LNCaP clone FGC (cell line): ENCODE measurements at regions not wholly inside any gene's neighbourhood (a gene's known extent, or its start where the extent isn't known, plus 50 kb on each side); places are given as distances from the start of the nearest gene placed in this dataset.
"Not testable (repeated sequence)": the region's sequence is repeated elsewhere in the genome, so short reads cannot be mapped to it uniquely, and the experiment has no call there.

ENCODE experiments used
- DNase-seq: peaks from one replicate; pipeline ENCODE4 v3.0.0-alpha.2; 2011; ENCODE audit warnings: low read depth
- H3K4me3 ChIP-seq: 2 replicates; pipeline ENCODE4 v1.5.1; 2011; ENCODE audit warnings: mild to moderate bottlenecking, low read depth, low read length, control low read depth
- CTCF ChIP-seq: IDR thresholded peaks from 2 replicates; pipeline ENCODE4 v1.5.1; 2012; ENCODE audit warnings: mild to moderate bottlenecking; ENCODE audit not compliant: control insufficient read depth, insufficient read depth; ENCODE audit errors: extremely low read depth

- DNase-seq, result no peak
- TF ChIP-seq CTCF, result no peak
- H3K4me3 ChIP-seq, result no peak overlapping the region
Observed at GRCh38 chrX:13196782-13197181, 123.1 kb downstream of the ATXN3L start.

DNA sequence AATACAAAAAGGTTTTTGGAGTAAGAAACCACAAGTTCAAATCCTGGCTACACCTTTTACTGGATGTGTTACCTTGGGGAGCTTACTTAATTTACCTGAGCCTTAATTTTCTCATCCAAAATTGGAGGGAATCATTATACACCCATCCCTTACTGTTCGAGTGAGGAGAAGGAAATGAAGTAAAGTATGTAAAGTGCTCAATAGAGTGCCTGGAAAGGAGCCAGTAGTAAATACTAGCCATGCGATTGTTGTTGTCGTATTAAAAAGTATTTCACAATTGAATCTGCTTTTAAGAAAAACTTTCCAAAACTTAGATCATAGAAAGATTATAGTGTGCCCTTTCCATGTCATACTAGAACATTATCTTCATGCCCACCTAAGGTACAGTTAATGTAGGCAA, 124.5 kb downstream of the ATXN3L start:
- DNase-seq, result no peak
- no peak overlapping the region for H3K4me3 ChIP-seq
- no peak for TF ChIP-seq CTCF

DNA sequence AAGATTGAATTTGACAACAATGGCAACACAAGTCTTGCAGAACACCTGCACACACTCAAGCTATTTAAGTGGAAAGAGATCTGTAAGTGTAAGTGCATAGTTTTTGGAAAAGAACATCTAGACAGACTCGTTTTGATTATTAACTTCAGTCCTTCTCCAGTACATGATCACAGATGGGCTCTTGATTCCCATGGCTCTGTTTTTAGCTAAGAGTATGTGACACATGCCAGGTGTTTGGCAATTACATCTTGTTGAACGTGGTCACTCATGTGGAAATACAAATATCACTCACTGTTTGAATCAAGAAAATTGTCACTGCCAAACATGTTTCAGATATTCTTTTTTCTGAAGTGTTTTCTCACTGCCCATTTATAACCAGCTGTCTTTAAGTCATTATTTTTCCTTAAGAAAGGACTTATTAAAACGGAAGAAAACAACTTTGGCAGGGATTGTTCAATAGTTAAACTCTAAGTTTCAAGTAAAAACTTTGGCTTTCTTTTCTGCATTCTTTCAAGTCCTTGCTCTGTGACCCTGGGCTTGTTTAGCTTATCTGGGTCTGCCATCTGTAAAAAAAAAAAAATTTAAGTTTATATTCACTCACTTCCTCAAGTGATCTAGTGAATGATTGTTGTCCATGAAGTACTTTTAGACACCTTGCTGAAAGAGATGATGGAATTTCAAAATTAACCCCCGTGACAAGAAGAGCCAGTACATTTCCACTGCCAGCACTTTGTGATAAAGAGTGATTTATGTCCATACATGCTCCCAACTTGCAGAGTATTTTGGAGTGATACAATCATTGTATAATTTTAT, 125.4 kb downstream of the ATXN3L start:
- no peak for DNase-seq
- no peak for TF ChIP-seq CTCF
- H3K4me3 ChIP-seq, result no peak overlapping the region

GRCh38 chrX:13190051-13190450, 129.8 kb downstream of the ATXN3L start:
- no peak for TF ChIP-seq CTCF
- H3K4me3 ChIP-seq, result no peak overlapping the region
- DNase-seq, result peak; percentile 36

- DNase-seq, result no peak
- TF ChIP-seq CTCF, result no peak
- no peak overlapping the region for H3K4me3 ChIP-seq
Observed at GRCh38 chrX:13189380-13189779, 130.5 kb downstream of the ATXN3L start.

- TF ChIP-seq CTCF, result no peak
- no peak for DNase-seq
- no peak overlapping the region for H3K4me3 ChIP-seq
Observed at GRCh38 chrX:13188731-13189309, 131.0 kb downstream of the ATXN3L start.

DNA sequence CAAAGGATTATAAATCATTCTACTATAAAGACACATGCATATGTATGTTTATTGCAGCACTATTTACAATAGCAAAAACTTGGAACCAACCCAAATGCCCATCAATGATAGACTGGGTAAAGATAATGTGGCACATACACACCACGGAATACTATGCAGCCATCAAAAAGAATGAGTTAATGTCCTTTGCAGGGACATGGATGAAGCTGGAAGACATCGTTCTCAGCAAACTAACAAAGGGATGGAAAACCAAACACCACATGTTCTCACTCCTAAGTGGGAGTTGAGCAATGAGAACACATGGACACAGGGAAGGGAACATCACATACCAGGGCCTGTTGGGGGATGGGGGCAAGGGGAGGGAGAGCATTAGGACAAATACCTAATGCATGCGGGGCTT, 133.2 kb downstream of the ATXN3L start:
- not testable (repeated sequence) for DNase-seq, H3K4me3 ChIP-seq
